Central memory CD8-positive, alpha-beta T cell (primary cell): ENCODE measurements at regions not wholly inside any gene's neighbourhood (a gene's known extent, or its start where the extent isn't known, plus 50 kb on each side); places are given as distances from the start of the nearest gene placed in this dataset.
A peak's percentile ranks its signal among the peaks of the same experiment; 100 is the strongest.
"Not testable (repeated sequence)": the region's sequence is repeated elsewhere in the genome, so short reads cannot be mapped to it uniquely, and the experiment has no call there.

Source experiments
- ATAC-seq: fragments of 150-1000 bp; cut with Tn5 transposase; replicated peaks from 2 replicates; pipeline ENCODE4 v1.10.0; 2022; ENCODE audit warnings: mild to moderate bottlenecking, moderate FRiP score, moderate number of reproducible peaks; ENCODE audit not compliant: poor library complexity, severe bottlenecking; ENCODE audit errors: extremely low read depth
- DNase-seq, 2 donors: peaks; one replicate each; pipeline ENCODE4 v3.0.0; 2021; ENCODE audit warnings: low spot score in 2 of 2
- H3K27ac Mint-ChIP-seq: one replicate; pipeline ENCODE4 v1.8.0; 2022; ENCODE audit warnings: low read depth, mild to moderate bottlenecking, moderate library complexity, mixed read lengths
- H3K27me3 Mint-ChIP-seq: one replicate; pipeline ENCODE4 v1.8.0; 2022; ENCODE audit warnings: mixed read lengths
- H3K36me3 Mint-ChIP-seq: one replicate; pipeline ENCODE4 v1.8.0; 2022; ENCODE audit warnings: mild to moderate bottlenecking, moderate library complexity, mixed read lengths; ENCODE audit not compliant: insufficient read depth
- H3K4me1 Mint-ChIP-seq: one replicate; pipeline ENCODE4 v1.8.0; 2022; ENCODE audit warnings: mixed read lengths
- H3K4me3 Mint-ChIP-seq: one replicate; pipeline ENCODE4 v1.8.0; 2022; ENCODE audit warnings: mild to moderate bottlenecking, moderate library complexity, mixed read lengths
- H3K9me3 Mint-ChIP-seq: one replicate; pipeline ENCODE4 v1.8.0; 2022; ENCODE audit warnings: mixed read lengths

GRCh38 chr17:30666838-30667656 is 157.4 kb downstream of the CRLF3 start:
- DNase-seq, H3K4me1 Mint-ChIP-seq, H3K27me3 Mint-ChIP-seq, ATAC-seq, H3K27ac Mint-ChIP-seq, H3K36me3 Mint-ChIP-seq, H3K9me3 Mint-ChIP-seq: not testable (repeated sequence)
- H3K4me3 Mint-ChIP-seq = peak overlapping the region; percentile 27

GRCh38 chr17:30663727-30664455 is 160.6 kb downstream of the CRLF3 start:
- not testable (repeated sequence) for H3K36me3 Mint-ChIP-seq, H3K4me3 Mint-ChIP-seq, H3K27me3 Mint-ChIP-seq, H3K27ac Mint-ChIP-seq, ATAC-seq, DNase-seq, H3K4me1 Mint-ChIP-seq, H3K9me3 Mint-ChIP-seq

- H3K27ac Mint-ChIP-seq, H3K4me3 Mint-ChIP-seq, H3K36me3 Mint-ChIP-seq, H3K27me3 Mint-ChIP-seq, ATAC-seq, H3K9me3 Mint-ChIP-seq, H3K4me1 Mint-ChIP-seq, DNase-seq: not testable (repeated sequence)
Measured at GRCh38 chr17:30657148-30657547, 167.3 kb downstream of the CRLF3 start.

GRCh38 chr17:30653038-30653437 is 171.5 kb downstream of the CRLF3 start:
- H3K27ac Mint-ChIP-seq, H3K4me3 Mint-ChIP-seq, DNase-seq, H3K27me3 Mint-ChIP-seq, H3K4me1 Mint-ChIP-seq, ATAC-seq, H3K36me3 Mint-ChIP-seq, H3K9me3 Mint-ChIP-seq: not testable (repeated sequence)

- not testable (repeated sequence) for DNase-seq, H3K36me3 Mint-ChIP-seq, H3K9me3 Mint-ChIP-seq, H3K4me3 Mint-ChIP-seq, H3K27me3 Mint-ChIP-seq, ATAC-seq, H3K27ac Mint-ChIP-seq, H3K4me1 Mint-ChIP-seq
Measured at GRCh38 chr17:30650149-30650548, 172.9 kb downstream of the GOSR1 start.

GRCh38 chr17:30648015-30648620 is 170.9 kb downstream of the GOSR1 start:
- not testable (repeated sequence) for H3K27ac Mint-ChIP-seq, H3K36me3 Mint-ChIP-seq, ATAC-seq, H3K4me3 Mint-ChIP-seq, H3K27me3 Mint-ChIP-seq, H3K9me3 Mint-ChIP-seq, DNase-seq, H3K4me1 Mint-ChIP-seq

GRCh38 chr17:30645875-30646274 is 168.7 kb downstream of the GOSR1 start:
- H3K4me3 Mint-ChIP-seq, H3K36me3 Mint-ChIP-seq, H3K27ac Mint-ChIP-seq: not testable (repeated sequence)

GRCh38 chr17:30644713-30645112 is 167.5 kb downstream of the GOSR1 start:
- not testable (repeated sequence) for H3K9me3 Mint-ChIP-seq
- ATAC-seq = peak; percentile 75

More at GRCh38 chr17:30645875-30646274, 168.7 kb downstream of the GOSR1 start:
- H3K27me3 Mint-ChIP-seq, H3K9me3 Mint-ChIP-seq, ATAC-seq, H3K4me1 Mint-ChIP-seq, DNase-seq: not testable (repeated sequence)

GRCh38 chr17:30644287-30644686 is 167.1 kb downstream of the GOSR1 start:
- H3K27me3 Mint-ChIP-seq, H3K4me1 Mint-ChIP-seq, DNase-seq, H3K4me3 Mint-ChIP-seq, H3K36me3 Mint-ChIP-seq, H3K9me3 Mint-ChIP-seq, ATAC-seq, H3K27ac Mint-ChIP-seq: not testable (repeated sequence)

More at GRCh38 chr17:30644713-30645112, 167.5 kb downstream of the GOSR1 start:
- not testable (repeated sequence) for H3K27me3 Mint-ChIP-seq, H3K36me3 Mint-ChIP-seq, H3K4me3 Mint-ChIP-seq, H3K27ac Mint-ChIP-seq, H3K4me1 Mint-ChIP-seq, DNase-seq

- H3K27ac Mint-ChIP-seq, ATAC-seq, H3K9me3 Mint-ChIP-seq, DNase-seq, H3K4me3 Mint-ChIP-seq, H3K36me3 Mint-ChIP-seq, H3K4me1 Mint-ChIP-seq, H3K27me3 Mint-ChIP-seq: not testable (repeated sequence)
Measured at GRCh38 chr17:30641428-30641827, 164.2 kb downstream of the GOSR1 start.

- H3K9me3 Mint-ChIP-seq, H3K36me3 Mint-ChIP-seq, H3K27ac Mint-ChIP-seq, H3K27me3 Mint-ChIP-seq, ATAC-seq, H3K4me1 Mint-ChIP-seq, H3K4me3 Mint-ChIP-seq, DNase-seq: not testable (repeated sequence)
Measured at GRCh38 chr17:30639391-30639790, 162.2 kb downstream of the GOSR1 start.

- not testable (repeated sequence) for H3K27me3 Mint-ChIP-seq, DNase-seq, H3K4me1 Mint-ChIP-seq, H3K27ac Mint-ChIP-seq, ATAC-seq, H3K9me3 Mint-ChIP-seq, H3K4me3 Mint-ChIP-seq, H3K36me3 Mint-ChIP-seq
Measured at GRCh38 chr17:30638968-30639367, 161.8 kb downstream of the GOSR1 start.

- H3K4me3 Mint-ChIP-seq, H3K27me3 Mint-ChIP-seq, DNase-seq, ATAC-seq, H3K4me1 Mint-ChIP-seq, H3K27ac Mint-ChIP-seq, H3K36me3 Mint-ChIP-seq, H3K9me3 Mint-ChIP-seq: not testable (repeated sequence)
Measured at GRCh38 chr17:30631651-30632050, 154.4 kb downstream of the GOSR1 start.
